ENCODE measurements at regions not wholly inside any gene's neighbourhood (a gene's known extent, or its start where the extent isn't known, plus 50 kb on each side); places are given as distances from the start of the nearest gene placed in this dataset.

- BruUV-seq (replicated peaks) = no TSS peak
- no peak for DNase-seq
- no peaks in the 10 kb centered on the region for H3K9me3 ChIP-seq (ENCODE audit: control insufficient read depth, insufficient read depth, low read length)
These were observed 120.5 kb upstream of the BOD1 start for GRCh38 chr5:173736923-173737412.

More at GRCh38 chr5:173736923-173737412, 120.5 kb upstream of the BOD1 start:
- Histone ChIP-seq H4K20me1 (ENCODE audit: insufficient read depth, low read length) (no peaks in the 10 kb centered on the region), H2BK120ac (ENCODE audit: low read depth, low read length) (no peak overlapping the region), H4K5ac (ENCODE audit: low read depth, low read length) (no peak overlapping the region), H2AK9ac (replicated peaks; ENCODE audit: low read depth, low read length, poor library complexity) (no peak overlapping the region), H3K79me1 (ENCODE audit: low read depth in 1 of 2, low read length in 2 of 2) (no peaks in the 10 kb centered on the region), H3K4me3 (ENCODE audit: insufficient read depth, low read depth, low read length) (no peak overlapping the region), H3K18ac (ENCODE audit: low read depth, low read length) (no peak overlapping the region), H3K27ac (ENCODE audit: insufficient read depth, low read length) (no peak overlapping the region), H2BK15ac (ENCODE audit: low read depth, low read length) (no peak overlapping the region), H2BK5ac (ENCODE audit: low read depth, low read length, poor library complexity, severe bottlenecking) (no peak overlapping the region), H4K8ac (ENCODE audit: low read depth in 2 of 2, low read length in 2 of 2) (no peak overlapping the region), H3K36me3 (ENCODE audit: control insufficient read depth, insufficient read depth, low read length) (no peaks in the 10 kb centered on the region), H2AFZ (replicated peaks; ENCODE audit: low read length, poor library complexity) (peak overlapping the region; percentile 21), H3K23ac (ENCODE audit: low read depth, low read length) (no peak overlapping the region), H3K9me1 (ENCODE audit: insufficient read depth, low read length) (peaks cover 3% of the 10 kb centered on the region; the same call in 1 of the 2 replicates), H2AK5ac (ENCODE audit: low read depth, low read length) (no peak overlapping the region), H3K4ac (ENCODE audit: low read depth, low read length) (no peak overlapping the region), H3K56ac (ENCODE audit: extremely low read depth, insufficient read depth, low read length) (no peak overlapping the region), H3K9ac (ENCODE audit: low read depth, low read length) (no peak overlapping the region), H3K14ac (replicated peaks; ENCODE audit: low read depth, low read length) (no peak overlapping the region), H3K4me1 (ENCODE audit: control insufficient read depth, insufficient read depth, low read length) (no peaks in the 10 kb centered on the region), H3K27me3 (ENCODE audit: control insufficient read depth, insufficient read depth, low read length) (peaks cover 9% of the 10 kb centered on the region), H4K91ac (ENCODE audit: insufficient read depth, low read depth, low read length) (no peak overlapping the region), H2BK20ac (ENCODE audit: low read depth, low read length) (no peak overlapping the region), H3K4me2 (ENCODE audit: low read depth, low read length) (no peak overlapping the region)
- no peak for ATAC-seq (ENCODE audit: low read depth)
- dilution Hi-C loops (cut with HindIII; ENCODE audit: low sequenced_read_pairs, unreplicated experiment) (no loop called here), intact Hi-C loops (cut with micrococcal nuclease) (no loop called here), in situ Hi-C loops (cut with MboI; ENCODE audit: low sequenced_read_pairs) (no loop called here)
- WGBS, 2 experiments (ENCODE audit: extremely low coverage in 2 of 2, insufficient read length in 1 of 2) = 60% methylated on average over 1 of the region's 8 CpGs; no CpG with 5 or more reads in 1 of the 2 experiments
- TF ChIP-seq BHLHE40 (IDR thresholded peaks at IDR 0.05; ENCODE audit: low read depth, low read length) = no peak
- no peak for TF ChIP-seq MAZ (IDR thresholded peaks at IDR 0.05; ENCODE audit: borderline replicate concordance, low read depth, low read length)
- TF ChIP-seq RFX5 (IDR thresholded peaks at IDR 0.05; ENCODE audit: low read depth, low read length) = no peak
- TF ChIP-seq FOS (IDR thresholded peaks at IDR 0.05; ENCODE audit: low read depth, low read length) = no peak
- ChIA-PET CTCF (no interaction called here), POLR2A (ENCODE audit: unreplicated experiment) (no interaction called here)
